ENCODE measurements at regions not wholly inside any gene's neighbourhood (a gene's known extent, or its start where the extent isn't known, plus 50 kb on each side); places are given as distances from the start of the nearest gene placed in this dataset.

DNA sequence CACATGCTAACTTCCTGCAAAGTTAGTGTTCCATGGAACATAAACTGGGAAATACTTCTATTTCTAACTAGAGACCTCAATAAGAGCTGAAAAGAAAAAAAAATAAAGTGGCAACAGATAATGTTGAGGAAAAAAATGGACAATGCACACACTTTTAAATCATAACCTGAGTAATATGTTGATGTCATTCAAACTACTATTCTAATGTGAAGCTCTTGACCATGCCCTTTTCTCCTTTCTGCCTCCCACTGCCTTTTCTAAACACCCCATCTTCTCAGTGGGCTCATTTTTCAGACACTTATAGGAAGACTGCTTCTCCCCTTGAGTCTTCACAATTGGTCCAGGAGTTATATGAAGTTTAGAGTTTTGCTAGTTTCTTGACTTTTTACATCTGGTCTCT lies 280.9 kb upstream of the NT5C1B start:
- TF ChIP-seq, protein P1, sequence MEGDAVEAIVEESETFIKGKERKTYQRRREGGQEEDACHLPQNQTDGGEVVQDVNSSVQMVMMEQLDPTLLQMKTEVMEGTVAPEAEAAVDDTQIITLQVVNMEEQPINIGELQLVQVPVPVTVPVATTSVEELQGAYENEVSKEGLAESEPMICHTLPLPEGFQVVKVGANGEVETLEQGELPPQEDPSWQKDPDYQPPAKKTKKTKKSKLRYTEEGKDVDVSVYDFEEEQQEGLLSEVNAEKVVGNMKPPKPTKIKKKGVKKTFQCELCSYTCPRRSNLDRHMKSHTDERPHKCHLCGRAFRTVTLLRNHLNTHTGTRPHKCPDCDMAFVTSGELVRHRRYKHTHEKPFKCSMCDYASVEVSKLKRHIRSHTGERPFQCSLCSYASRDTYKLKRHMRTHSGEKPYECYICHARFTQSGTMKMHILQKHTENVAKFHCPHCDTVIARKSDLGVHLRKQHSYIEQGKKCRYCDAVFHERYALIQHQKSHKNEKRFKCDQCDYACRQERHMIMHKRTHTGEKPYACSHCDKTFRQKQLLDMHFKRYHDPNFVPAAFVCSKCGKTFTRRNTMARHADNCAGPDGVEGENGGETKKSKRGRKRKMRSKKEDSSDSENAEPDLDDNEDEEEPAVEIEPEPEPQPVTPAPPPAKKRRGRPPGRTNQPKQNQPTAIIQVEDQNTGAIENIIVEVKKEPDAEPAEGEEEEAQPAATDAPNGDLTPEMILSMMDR (IDR thresholded peaks at IDR 0.05): no peak
- no peak for TF ChIP-seq POLR2A (IDR thresholded peaks at IDR 0.05)

Measured in heart left ventricle (tissue), 13 donors.